ENCODE measurements at regions not wholly inside any gene's neighbourhood (a gene's known extent, or its start where the extent isn't known, plus 50 kb on each side); places are given as distances from the start of the nearest gene placed in this dataset.
"Not testable (repeated sequence)": the region's sequence is repeated elsewhere in the genome, so short reads cannot be mapped to it uniquely, and the experiment has no call there.

DNA sequence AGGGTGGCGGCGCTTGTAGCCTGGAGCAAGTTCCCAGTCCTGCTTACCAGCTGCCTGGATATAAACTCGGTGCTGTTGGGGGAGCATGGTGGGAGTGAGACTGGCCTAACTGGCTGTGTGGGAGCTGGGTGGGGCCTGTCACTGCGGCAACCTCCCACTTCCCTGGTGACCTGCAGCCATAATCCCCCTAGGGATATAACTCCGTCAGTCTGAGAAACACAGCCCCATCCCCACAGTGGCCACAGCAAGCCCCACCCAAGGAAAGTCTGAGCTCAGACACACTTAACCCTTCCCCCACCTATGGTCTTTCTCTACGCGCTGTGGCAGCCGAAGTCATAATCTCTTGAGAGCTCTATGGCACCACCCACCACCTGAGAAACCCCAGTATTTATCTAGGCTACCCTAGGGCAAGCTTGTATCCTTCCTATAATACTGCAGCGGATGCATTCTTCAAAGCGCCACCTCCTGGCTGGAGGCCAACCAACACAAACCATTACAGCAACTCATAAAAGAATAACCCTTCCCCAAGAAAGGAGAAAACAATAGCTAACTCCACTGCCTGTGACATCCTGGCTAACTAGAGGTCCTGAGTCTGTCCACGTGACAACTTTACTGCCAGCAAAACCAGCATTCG lies 57.4 kb downstream of the ZNF648 start:
- no peak for DNase-seq

DNA sequence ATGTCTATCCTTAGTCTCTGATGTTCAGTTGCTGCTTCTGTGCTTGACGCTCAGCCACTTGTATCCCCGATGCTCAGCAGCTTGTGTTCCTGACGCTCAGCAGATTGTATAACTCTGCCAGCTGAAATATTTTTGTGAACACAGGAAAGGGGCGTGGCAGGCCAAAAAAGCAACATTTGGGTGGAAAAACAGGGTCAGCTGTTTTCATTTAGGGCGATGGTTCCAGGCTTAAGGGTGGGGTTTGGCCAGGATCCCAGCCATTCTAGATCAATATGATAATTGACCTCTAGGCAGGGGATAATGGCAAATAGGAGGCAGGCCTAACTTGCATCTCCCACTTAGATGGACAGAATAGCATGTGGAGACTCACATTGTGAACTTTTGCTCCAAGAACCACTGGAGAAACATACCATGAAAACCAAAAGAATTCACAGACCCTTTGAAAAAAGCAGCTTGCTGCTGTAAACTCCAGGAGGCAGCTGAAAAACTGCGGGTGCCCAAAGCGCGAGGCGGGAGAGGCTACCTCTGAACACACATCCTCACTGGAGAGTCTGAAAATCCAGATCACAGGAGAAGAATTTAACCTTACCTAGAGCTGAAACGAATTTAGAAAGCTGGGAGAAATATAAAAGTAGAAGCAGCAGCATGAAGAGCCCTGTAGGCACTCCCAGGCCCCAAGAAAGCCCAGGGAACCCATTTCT lies 58.3 kb downstream of the ZNF648 start:
- DNase-seq, result no peak

DNA sequence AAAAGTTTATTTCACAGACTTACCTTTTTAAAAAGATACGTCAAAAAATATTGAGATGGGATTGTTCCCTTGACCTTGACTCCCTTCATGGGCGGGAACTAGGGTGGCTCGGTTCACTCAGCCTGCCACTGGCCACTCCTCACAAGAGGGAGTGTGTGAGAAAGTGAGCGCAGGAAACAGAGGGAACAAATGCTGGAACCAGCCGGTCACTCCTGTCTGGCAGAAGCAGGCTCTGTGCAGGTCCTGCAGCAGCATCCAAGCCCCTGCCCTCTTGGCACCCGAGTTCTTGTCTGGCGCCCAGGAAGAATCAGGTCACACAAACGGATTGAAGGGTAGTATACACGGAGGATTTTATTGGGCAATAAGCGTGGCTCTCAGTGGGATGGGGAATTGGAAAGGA lies 58.9 kb downstream of the ZNF648 start:
- no peak for DNase-seq

DNA sequence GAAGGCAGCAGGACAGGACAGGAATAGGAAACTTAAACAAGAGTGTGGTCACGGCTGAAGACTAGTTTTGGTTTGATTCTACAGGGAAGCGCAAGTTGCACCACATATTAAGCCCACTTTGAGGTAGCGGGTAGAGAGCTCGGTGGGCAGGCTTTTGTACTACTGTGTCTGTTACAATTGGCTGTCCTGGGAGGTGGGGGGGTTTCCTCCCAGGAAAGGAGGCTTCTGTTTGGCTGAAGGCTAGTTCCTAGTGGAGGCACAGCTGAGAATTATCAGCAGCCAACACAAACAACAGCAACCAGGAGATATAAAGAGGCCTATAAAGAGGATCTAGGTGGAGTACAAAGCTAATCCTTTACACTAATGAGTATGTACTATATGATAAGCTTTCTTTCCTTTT lies 62.7 kb downstream of the ZNF648 start:
- no peak for DNase-seq

DNA sequence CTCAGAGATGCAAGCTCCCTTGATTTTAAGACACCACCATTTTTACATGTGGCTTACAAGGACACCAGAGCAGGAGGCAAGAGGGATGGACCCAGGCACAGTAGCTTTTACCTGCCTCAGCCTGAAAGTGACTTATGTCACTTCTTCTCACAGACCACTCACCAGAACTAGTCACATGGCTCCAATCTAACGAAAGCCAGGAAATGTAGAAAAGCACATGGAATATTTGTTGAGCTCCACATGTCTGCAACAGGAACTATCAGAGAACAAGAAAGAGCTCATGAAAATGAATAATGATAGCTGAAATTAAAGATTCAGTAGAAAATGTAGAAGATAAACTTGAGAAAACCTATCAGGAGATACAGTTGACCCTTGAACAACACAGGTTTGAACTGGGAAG lies 69.4 kb downstream of the ZNF648 start:
- no peak for DNase-seq

DNA sequence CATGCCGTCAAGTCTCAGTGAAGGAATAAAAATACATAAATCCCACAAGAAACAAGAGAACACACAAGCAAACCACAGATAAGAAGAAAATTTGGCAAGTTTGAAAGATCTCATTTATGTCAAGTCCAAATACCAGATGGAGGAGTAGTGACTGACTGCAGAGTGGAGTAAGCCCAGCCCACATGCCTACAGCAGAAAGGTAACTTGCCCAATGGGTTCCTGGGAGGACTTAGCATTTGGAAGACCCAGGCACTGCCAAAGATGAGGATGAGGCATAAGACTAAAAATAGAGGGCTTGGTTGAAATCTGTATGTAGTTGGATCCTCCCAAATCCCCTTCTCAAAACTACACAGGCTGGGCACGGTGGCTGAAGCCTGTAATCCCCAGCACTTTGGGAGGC lies 70.8 kb downstream of the ZNF648 start:
- DNase-seq, result no peak

DNA sequence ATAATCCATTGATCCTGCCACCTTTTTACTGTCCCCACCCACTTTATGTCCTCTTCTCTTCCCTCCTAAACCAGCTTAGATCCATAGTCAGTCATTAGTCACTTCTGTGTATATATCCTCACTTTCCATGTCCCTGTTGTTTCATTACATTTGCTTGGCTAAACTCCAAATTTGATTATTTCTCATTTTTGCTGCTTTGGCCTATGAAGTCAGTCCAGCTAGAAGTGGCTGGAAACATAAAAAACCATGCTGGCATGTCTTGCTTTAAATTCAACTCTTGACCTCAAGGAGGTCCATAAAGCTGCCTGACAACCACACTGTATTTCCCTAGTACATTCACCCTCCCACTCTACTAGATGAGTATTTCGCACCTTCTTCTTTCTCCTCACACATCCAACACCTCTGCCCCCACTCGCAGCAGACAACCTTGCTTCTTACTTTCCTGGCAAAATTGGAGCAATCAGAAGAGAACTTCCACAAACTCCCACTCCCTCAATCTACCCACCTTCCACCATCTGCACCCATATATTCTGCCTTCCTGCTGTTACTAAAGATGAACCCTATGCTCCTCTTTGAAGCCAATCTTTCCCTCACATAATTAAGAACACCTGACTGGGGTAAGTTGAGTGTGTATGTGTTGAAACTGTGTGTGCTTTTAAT lies 72.1 kb downstream of the ZNF648 start:
- no peak for DNase-seq

DNA sequence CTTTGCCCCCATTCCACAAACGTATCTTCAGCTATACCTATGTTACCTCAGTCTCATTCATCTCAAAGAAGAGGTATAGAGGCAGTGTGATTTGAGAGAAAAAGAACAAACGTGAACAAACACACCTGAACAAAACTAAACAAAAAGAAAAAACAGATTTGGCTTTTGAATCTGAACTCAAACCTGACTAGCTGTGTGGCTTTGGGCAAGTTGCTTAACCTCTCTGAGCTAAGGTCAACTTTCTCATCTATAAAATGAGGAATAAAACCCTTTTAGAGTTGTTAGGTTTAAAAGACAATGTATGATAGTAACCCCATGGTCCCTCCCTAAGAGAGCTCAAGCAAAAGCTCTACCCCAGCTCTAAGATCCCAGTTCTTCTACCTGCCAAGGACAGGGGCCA lies 73.5 kb downstream of the ZNF648 start:
- DNase-seq, result no peak

DNA sequence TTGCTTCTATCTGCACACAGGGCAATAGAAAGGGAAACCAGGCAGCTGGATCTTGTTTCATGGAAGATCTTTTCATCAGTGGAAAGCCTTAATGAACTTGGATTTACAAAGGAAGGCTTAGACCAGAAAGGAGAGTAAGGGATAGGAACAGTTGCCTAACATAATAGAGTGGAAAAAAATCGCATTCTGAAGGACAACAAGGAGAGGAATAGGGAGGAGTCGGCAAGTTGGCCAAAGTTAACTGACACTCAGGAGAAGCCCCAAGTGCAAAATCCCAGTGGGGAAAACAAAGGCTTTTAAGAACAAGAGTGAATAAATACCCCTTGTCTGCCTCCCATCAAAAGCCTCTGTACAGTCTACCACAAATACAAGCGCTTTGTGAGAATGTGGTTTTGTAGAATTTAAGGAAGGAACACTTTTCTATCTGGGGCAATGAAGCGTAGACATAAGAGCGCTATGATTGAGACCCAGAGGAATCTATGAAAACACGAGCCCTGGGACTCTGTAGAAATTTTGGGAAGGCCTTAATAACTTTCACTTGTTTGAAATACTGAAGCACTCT lies 74.1 kb downstream of the ZNF648 start:
- DNase-seq, result peak; percentile 25

DNA sequence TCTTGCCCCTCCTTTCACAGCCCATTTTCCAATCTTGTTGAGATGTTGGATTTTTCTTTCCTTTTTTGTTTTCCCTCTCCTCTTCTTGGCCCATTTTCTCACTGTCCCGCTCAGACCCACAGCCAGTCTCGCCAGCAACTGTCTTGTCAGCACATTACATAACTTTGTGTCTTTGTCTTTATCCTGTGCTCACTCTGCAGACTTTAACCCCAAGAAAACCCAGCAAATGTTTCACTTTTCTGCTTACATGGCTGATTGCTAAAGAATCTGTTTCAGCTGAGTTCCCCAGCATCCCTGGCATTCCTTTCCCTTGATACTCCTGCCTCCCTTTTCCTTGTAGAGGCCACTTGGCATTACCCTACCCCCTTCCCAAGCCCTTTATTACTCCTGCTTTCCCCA lies 74.6 kb downstream of the ZNF648 start:
- peak; percentile 70 for DNase-seq

DNA sequence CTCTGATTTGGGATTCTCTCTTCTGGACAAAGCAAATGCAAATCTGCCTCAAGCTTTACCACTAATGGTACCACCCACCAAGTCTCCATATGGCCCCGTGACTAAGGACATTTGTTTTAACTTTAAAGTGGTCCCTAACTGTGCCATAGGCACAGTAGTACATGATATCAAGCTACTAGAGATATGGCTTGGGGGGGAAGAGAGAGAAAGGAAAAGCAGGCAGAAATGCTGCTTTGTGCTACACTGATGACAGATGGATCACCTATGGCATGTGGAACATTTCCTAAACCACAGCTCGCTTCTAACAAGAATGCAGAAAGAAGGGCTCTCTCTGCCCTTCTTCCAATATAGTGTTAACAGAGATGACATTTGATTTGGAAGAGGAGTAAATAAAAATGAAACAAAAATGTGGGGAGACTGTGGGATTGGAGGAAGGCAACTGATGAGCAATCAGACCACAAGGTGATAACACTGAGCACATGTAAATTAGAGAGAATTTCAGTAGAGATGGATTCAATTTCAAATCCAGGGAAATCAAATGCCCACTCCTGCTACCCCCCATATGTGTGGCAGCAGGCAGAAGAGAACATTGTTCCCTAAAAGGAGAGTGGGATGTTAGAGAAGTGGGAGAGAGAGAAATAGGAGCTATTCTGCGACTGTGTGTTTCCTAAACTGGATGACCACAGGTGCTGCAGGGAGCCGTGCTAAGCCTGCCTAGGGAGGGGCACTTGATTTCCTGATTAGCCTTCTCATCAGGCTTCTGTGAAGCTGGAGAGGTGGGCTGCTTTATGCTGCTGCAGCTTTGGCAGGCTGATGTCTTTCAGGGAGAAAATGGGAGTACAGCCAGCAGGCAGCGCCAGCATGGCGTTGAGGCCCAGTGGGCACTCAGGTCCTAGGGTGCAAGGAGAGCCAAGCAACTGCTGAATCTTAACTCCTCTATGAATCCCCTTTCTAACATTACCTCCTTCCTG lies 75.3 kb downstream of the ZNF648 start:
- no peak for DNase-seq

DNA sequence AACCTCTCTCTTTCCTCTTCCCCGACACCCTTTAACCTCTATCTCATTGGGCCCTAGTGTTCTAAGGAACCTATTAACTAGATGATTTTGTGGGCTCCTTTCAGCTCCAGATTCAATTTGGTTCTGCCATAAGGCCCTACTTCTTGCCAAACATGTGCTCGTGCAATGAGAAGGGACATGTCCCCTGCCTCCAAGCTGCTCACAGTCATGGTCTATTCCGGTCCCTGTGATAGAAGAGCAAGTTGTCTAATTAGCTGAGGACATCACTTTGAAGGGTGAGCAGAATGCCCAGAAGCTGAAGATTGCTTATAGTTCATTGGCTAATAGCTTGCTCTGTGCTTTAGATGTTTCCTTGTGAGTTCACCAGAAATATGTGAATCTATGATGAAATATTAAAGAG lies 76.2 kb downstream of the ZNF648 start:
- DNase-seq, result no peak

DNA sequence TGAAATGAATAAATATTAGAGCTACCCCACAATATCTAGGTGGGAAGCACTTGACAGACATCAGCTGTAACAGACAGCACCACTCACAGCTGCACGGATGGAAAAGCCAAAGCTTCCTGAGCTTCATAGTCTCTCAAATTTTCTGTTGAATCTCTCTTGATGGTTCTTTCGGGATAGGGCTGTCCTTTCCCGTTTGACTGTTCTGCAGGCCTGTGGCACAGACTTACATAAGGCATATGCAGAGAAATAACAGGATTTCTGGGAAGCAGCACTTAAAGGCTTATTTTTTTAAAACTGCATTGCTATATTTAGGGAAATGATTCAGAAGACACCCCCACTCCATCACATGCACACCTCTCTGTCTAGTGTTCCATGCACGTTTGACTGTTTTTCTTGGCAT lies 77.5 kb downstream of the ZNF648 start:
- DNase-seq, result no peak

DNA sequence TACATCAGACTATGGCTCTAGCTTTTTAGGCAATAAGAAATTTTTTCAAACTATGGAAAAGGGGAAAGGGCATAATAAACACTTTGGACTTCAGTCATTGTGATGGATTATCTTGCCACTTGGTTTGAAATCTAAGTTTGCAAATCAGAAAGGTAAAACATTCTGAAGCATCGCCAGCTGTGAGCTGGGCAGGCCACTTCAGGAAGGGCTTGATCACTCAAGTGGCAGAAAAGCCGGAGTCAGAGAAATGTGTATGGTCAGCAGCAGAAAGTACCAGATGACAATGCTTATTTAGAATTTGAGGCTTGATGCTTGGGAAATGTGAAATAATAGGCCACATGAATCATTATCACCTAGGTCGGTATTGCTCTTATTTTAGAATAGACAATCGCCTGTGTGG lies 79.7 kb downstream of the ZNF648 start:
- no peak for DNase-seq

DNA sequence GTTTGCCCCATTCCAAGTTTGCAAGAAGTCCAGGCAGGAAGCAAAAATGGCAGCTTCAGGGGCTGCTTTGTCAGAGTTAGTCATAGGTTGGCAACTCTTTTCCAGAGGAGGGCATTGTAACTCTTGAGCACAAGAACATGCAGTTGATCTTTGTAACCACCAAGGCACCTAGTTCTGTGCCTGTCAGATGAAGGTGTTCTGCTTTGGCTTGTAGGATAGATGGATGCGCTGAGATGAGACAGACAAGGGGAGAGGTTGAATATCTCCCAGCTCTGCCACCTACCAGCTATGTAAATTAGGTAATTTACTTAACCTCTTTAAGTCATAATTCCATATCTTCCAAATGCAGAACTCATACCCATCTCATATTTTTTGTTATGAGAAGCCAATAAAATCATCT lies 89.3 kb downstream of the ZNF648 start:
- DNase-seq, result no peak

DNA sequence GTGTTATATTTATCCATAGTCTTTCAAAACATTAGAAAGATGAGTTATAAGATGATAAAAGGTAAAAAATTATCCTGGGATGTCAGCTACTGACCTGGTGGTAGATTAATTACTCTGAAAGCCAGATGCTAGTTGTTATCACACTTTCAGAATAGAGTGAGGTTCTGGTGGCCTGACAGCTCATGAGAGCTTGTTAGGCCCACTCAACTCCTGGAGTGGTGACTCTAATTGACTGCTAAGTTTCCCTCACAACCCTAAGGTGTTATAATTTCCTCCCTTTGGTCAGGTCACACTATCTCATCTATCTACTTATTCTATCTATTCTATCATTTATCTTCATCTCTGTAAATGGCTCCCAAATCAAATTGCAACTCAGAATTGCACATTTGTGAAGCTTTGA lies 90.1 kb downstream of the ZNF648 start:
- no peak for DNase-seq

DNA sequence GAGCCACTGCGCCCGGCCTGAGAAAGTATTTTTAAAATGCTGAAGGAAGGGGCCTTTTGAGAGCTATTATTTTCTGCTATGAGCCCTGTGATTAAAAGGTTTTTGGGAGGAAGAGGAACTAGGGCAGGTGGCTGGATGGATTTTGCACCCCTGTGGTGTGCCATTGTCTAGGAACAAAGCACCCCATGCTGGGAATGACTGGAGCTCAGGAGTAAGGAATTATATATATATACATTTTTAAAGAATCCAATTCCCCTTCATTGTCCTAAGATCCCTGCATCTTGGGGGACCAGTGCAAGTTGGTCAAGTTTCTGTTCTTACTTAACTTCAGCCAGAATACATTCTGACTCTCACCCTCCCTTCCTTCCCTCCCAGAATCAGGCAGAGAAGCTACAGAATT lies 91.6 kb downstream of the ZNF648 start:
- DNase-seq, result no peak

DNA sequence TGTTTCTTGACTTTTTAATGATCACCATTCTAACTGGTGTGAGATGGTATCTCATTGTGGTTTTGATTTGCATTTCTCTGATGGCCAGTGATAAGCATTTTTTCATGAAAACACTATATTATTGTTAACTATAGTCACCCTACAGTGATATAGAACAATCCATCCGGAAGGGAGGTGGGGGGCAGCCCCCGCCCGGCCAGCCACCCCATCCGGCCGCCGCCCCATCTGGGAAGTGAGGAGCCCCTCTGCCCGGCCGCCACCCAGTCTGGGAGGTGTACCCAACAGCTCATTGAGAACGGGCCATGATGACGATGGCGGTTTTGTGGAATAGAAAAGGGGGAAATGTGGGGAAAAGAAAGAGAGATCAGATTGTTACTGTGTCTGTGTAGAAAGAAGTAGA lies 106.8 kb downstream of the ZNF648 start:
- not testable (repeated sequence) for DNase-seq

DNA sequence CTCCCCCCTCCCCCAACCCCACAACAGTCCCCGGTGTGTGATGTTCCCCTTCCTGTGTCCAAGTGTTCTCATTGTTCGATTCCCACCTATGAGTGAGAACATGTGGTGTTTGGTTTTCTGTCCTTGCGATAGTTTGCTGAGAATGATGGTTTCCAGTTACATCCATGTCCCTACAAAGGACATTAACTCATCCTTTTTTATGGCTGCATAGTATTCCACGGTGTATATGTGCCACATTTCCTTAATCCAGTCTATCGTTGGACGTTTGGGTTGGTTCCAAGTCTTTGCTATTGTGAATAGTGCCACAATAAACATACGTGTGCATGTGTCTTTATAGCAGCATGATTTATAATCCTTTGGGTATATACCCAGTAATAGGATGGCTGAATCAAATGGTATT lies 107.3 kb downstream of the ZNF648 start:
- not testable (repeated sequence) for DNase-seq

DNA sequence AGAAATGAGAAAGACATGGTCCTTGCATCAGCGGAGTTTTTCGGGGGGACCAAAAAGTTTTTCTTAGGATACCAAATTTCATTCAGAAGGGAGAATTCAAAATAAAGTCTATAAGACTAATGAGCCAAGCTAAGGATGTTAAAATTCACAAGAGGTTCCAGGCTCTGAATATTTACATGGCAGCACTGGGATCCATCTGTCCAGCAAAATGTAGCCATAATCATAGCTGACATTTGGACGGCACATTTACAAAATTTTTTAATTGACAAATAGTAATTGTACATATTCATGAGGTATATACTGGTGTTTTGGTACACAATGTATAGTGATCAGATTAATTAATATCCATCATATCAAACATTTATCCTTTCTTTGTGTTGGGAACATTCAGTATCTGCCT lies 107.9 kb downstream of the ZNF648 start:
- DNase-seq, result no peak

DNA sequence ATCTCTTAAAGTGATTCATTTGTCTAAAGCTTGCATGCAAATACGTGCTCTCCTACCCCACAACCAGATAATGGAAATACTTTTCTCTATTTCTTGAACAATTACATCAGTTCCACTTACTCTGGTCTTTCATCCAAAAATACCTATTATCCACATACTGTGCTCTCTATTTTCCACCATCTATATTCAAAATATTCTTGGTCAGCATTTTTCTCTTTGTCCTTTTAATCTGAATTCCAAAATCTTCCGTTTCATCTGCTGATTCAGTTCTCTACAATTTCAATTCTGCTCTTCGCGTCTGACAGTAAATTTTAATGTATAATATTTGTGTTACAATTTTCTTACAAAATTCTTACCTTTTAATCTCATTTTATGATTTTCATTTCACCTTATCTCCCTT lies 110.3 kb downstream of the ZNF648 start:
- no peak for DNase-seq

DNA sequence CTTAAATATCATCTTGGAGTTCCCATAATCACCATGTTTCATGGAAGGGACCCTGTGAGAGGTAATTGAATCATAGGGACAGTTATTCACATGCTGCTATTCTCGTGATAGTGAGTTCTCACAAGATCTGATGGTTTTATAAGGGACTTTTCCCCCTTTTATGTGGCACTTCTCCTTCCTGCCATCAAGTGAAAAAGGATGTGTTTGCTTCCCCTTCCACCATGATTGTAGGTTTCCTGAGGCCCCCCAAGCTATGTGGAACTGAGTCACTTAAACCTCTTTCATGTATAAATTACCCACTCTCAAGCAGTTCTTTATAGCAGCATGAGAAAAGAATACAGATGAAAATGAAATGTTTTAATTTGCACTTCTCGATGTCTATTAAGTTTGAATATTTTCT lies 112.0 kb downstream of the ZNF648 start:
- DNase-seq, result no peak

DNA sequence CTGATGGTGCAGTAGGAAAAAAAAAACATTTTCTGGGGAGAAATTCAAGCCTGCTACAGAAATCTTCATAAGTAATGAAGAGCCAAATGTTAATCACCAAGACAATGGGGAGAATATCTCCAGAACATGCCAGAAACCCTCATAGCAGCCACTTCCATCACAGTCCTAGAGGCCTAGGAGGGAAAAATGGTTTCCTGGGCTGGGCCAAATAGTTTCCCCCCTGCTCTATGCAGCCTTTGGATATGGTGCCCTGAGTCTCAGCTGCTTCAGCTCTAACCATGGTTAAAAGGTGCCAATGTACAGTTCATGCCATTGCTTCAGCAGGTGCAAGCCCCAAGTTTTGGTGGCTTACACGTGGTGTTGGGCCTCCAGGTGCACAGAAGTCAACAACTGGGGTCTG lies 113.1 kb downstream of the ZNF648 start:
- DNase-seq, result no peak
